ENCODE measurements at regions not wholly inside any gene's neighbourhood (a gene's known extent, or its start where the extent isn't known, plus 50 kb on each side); places are given as distances from the start of the nearest gene placed in this dataset.

GRCh38 chr9:126222363-126222834, 104.2 kb upstream of the MVB12B start:
- TF ChIP-seq, protein P1, sequence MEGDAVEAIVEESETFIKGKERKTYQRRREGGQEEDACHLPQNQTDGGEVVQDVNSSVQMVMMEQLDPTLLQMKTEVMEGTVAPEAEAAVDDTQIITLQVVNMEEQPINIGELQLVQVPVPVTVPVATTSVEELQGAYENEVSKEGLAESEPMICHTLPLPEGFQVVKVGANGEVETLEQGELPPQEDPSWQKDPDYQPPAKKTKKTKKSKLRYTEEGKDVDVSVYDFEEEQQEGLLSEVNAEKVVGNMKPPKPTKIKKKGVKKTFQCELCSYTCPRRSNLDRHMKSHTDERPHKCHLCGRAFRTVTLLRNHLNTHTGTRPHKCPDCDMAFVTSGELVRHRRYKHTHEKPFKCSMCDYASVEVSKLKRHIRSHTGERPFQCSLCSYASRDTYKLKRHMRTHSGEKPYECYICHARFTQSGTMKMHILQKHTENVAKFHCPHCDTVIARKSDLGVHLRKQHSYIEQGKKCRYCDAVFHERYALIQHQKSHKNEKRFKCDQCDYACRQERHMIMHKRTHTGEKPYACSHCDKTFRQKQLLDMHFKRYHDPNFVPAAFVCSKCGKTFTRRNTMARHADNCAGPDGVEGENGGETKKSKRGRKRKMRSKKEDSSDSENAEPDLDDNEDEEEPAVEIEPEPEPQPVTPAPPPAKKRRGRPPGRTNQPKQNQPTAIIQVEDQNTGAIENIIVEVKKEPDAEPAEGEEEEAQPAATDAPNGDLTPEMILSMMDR (conservative IDR thresholded peaks at IDR 0.05 in 1 of 2, IDR thresholded peaks at IDR 0.05 in 1 of 2; ENCODE audit: low read depth in 1 of 2, low read length in 2 of 2) = no peak
- TF ChIP-seq EZH2 (IDR thresholded peaks at IDR 0.05; ENCODE audit: low read length, missing control alignments) = peak; percentile 40

All from fibroblast of lung (primary cell).